A549 (cell line): ENCODE measurements at regions not wholly inside any gene's neighbourhood (a gene's known extent, or its start where the extent isn't known, plus 50 kb on each side); places are given as distances from the start of the nearest gene placed in this dataset.

Source experiments
- CBX8 ChIP-seq: fragments of 200-600 bp; sonication (generic); IDR thresholded peaks from 2 replicates; pipeline ENCODE4 v1.6.1; 2016
- CHD2 ChIP-seq: fragments of 150-350 bp; IDR thresholded peaks from 2 replicates; pipeline ENCODE4 v1.6.1; 2014; ENCODE audit warnings: low read length; ENCODE audit not compliant: partially characterized antibody
- CTCF ChIP-seq: fragments of >200 bp; sonication (Bioruptor Twin); formaldehyde crosslinking; IDR thresholded peaks from 3 replicates; pipeline ENCODE4 v1.5.1; 2016
- ESRRA ChIP-seq: fragments of 150-350 bp; IDR thresholded peaks from 2 replicates; pipeline ENCODE4 v1.6.1; 2014; ENCODE audit warnings: mild to moderate bottlenecking, low read length, borderline replicate concordance
- MAZ ChIP-seq: fragments of 150-350 bp; IDR thresholded peaks from 2 replicates; pipeline ENCODE4 v1.6.1; 2014; ENCODE audit warnings: antibody characterized with exemption, low read depth, low read length, borderline replicate concordance
- MYC ChIP-seq: IDR thresholded peaks from 2 replicates; pipeline ENCODE4 v1.6.1; 2012; ENCODE audit warnings: mild to moderate bottlenecking, inconsistent platforms, low read length, improper control_type of control experiment, borderline replicate concordance
- NR3C1 ChIP-seq: fragments of >200 bp; sonication (Bioruptor Twin); formaldehyde crosslinking; IDR thresholded peaks from 3 replicates; pipeline ENCODE4 v1.6.1; 2017
- POLR2A ChIP-seq: IDR thresholded peaks from 2 replicates; pipeline ENCODE4 v1.6.1; 2012; ENCODE audit warnings: mild to moderate bottlenecking, low read length
- RAD21 ChIP-seq, 2 experiments: fragments of >200 bp in 1 of 2; sonication (Bioruptor Twin) in 1 of 2; formaldehyde crosslinking in 1 of 2; IDR thresholded peaks in 1 of 2; conservative IDR thresholded peaks in 1 of 2; 2 replicates in 1 of 2; 3 replicates in 1 of 2; pipeline ENCODE4 v1.6.1; 2012 to 2018; ENCODE audit warnings: inconsistent platforms in 1 of 2
- RARB ChIP-seq: fragments of 250-450 bp; sonication (Bioruptor Pico); IDR thresholded peaks from 2 replicates; pipeline ENCODE4 v1.8.0; 2021; ENCODE audit warnings: mild to moderate bottlenecking, moderate library complexity
- TF ChIP-seq, protein P1 (sequence below): fragments of 450-650 bp; IDR thresholded peaks from 2 replicates; pipeline ENCODE4 v1.6.1; 2014; ENCODE audit warnings: antibody characterized with exemption
- TF ChIP-seq, protein P2 (sequence below): IDR thresholded peaks from 2 replicates; pipeline ENCODE4 v1.6.1; 2012

DNA sequence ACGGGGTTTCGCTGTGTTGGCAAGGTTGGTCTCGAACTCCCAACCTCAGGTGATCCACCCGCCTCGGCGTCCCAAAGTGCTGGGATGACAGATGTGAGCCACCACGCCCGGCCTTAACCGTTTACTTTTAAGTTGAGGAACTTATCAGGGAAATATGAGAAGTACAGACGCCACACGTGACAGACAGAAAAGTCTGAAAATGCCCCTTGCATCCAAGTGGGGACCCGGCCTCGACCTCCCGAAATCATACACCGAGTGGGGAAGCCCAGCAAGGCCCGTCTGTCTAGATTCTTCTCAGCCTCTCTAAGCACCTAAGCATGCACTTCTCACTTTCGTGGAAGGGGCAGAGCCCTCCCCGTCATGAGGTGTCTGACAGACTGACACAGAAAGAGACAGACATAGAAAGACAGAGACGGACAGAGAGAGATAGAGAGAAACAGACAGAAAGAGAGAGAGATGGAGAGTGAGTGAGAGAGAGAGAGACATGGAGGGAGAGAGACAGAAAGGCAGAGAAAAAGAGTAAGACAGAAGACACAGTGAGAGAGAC, 107.3 kb upstream of the ANKRD30BL start:
- TF ChIP-seq ESRRA, result no peak
- TF ChIP-seq, protein P1, sequence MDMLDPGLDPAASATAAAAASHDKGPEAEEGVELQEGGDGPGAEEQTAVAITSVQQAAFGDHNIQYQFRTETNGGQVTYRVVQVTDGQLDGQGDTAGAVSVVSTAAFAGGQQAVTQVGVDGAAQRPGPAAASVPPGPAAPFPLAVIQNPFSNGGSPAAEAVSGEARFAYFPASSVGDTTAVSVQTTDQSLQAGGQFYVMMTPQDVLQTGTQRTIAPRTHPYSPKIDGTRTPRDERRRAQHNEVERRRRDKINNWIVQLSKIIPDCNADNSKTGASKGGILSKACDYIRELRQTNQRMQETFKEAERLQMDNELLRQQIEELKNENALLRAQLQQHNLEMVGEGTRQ, result no peak
- TF ChIP-seq CTCF, result no peak
- TF ChIP-seq CHD2, result no peak
- no peak for TF ChIP-seq RARB (CRISPR knock-in tag)
- no peak for TF ChIP-seq NR3C1
- TF ChIP-seq, protein P2, sequence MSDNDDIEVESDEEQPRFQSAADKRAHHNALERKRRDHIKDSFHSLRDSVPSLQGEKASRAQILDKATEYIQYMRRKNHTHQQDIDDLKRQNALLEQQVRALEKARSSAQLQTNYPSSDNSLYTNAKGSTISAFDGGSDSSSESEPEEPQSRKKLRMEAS, result no peak
- no peak for TF ChIP-seq RAD21 (conservative IDR thresholded peaks at IDR 0.05 in 1 of 2, IDR thresholded peaks at IDR 0.05 in 1 of 2)
- TF ChIP-seq MYC, result no peak
- TF ChIP-seq POLR2A, result no peak
- no peak for TF ChIP-seq CBX8
- no peak for TF ChIP-seq MAZ
